ENCODE measurements at regions not wholly inside any gene's neighbourhood (a gene's known extent, or its start where the extent isn't known, plus 50 kb on each side); places are given as distances from the start of the nearest gene placed in this dataset.
"Not testable (repeated sequence)": the region's sequence is repeated elsewhere in the genome, so short reads cannot be mapped to it uniquely, and the experiment has no call there.

GRCh38 chr2:239727776-239728600 lies 297.2 kb downstream of the NDUFA10 start:
- DNase-seq (ENCODE audit: low read depth) = no peak

- no peak for DNase-seq (ENCODE audit: low read depth)
These were observed 297.9 kb downstream of the NDUFA10 start for GRCh38 chr2:239727182-239727775.

GRCh38 chr2:239726631-239727181 lies 298.4 kb downstream of the NDUFA10 start:
- no peak for DNase-seq (ENCODE audit: low read depth)

GRCh38 chr2:239726091-239726591 lies 299.0 kb downstream of the NDUFA10 start:
- no peak for DNase-seq (ENCODE audit: low read depth)

- DNase-seq (ENCODE audit: low read depth) = no peak
These were observed 299.6 kb downstream of the NDUFA10 start for GRCh38 chr2:239725551-239725890.

- DNase-seq (ENCODE audit: low read depth) = no peak
These were observed 300.1 kb downstream of the NDUFA10 start for GRCh38 chr2:239724851-239725550.

GRCh38 chr2:239724194-239724849 lies 300.8 kb downstream of the NDUFA10 start:
- DNase-seq (ENCODE audit: low read depth) = no peak

- no peak for DNase-seq (ENCODE audit: low read depth)
These were observed 301.5 kb downstream of the NDUFA10 start for GRCh38 chr2:239723486-239724193.

GRCh38 chr2:239722760-239723470 lies 302.2 kb downstream of the NDUFA10 start:
- DNase-seq (ENCODE audit: low read depth) = no peak

GRCh38 chr2:239721991-239722759 lies 303.0 kb downstream of the NDUFA10 start:
- DNase-seq (ENCODE audit: low read depth) = no peak

- DNase-seq (ENCODE audit: low read depth) = no peak
These were observed 303.6 kb downstream of the NDUFA10 start for GRCh38 chr2:239721531-239721930.

- DNase-seq (ENCODE audit: low read depth) = no peak
These were observed 304.5 kb downstream of the NDUFA10 start for GRCh38 chr2:239720361-239721360.

GRCh38 chr2:239719791-239720360 lies 305.3 kb downstream of the NDUFA10 start:
- DNase-seq (ENCODE audit: low read depth) = no peak

- not testable (repeated sequence) for DNase-seq (ENCODE audit: low read depth)
These were observed 306.2 kb downstream of the NDUFA10 start for GRCh38 chr2:239718991-239719390.

- no peak for DNase-seq (ENCODE audit: low read depth)
These were observed 307.4 kb downstream of the NDUFA10 start for GRCh38 chr2:239717706-239718105.

GRCh38 chr2:239717319-239717675 lies 307.8 kb downstream of the NDUFA10 start:
- DNase-seq (ENCODE audit: low read depth) = no peak

- DNase-seq (ENCODE audit: low read depth) = no peak
These were observed 308.4 kb downstream of the NDUFA10 start for GRCh38 chr2:239716536-239717318.

GRCh38 chr2:239716009-239716408 lies 309.1 kb downstream of the NDUFA10 start:
- no peak for DNase-seq (ENCODE audit: low read depth)
